Hepatocyte (in vitro differentiated cells): ENCODE measurements at regions not wholly inside any gene's neighbourhood (a gene's known extent, or its start where the extent isn't known, plus 50 kb on each side); places are given as distances from the start of the nearest gene placed in this dataset.

ENCODE experiments used
- EZH2 ChIP-seq: fragments of 200-600 bp; sonication (generic); IDR thresholded peaks from 2 replicates; pipeline ENCODE4 v1.6.1; 2016; ENCODE audit warnings: antibody characterized with exemption, mild to moderate bottlenecking, borderline replicate concordance
- EZH2phosphoT487 ChIP-seq: fragments of 200-600 bp; sonication (generic); IDR thresholded peaks from one replicate; pipeline ENCODE4 v1.6.1; 2018; ENCODE audit warnings: antibody characterized with exemption, mild to moderate bottlenecking, low read depth, moderate library complexity; ENCODE audit not compliant: unreplicated experiment, severe bottlenecking
- TF ChIP-seq, protein P1 (sequence below): fragments of 200-600 bp; sonication (generic); IDR thresholded peaks from 2 replicates; pipeline ENCODE4 v1.5.1; 2016; ENCODE audit warnings: antibody characterized with exemption, mild to moderate bottlenecking; ENCODE audit not compliant: poor library complexity

DNA sequence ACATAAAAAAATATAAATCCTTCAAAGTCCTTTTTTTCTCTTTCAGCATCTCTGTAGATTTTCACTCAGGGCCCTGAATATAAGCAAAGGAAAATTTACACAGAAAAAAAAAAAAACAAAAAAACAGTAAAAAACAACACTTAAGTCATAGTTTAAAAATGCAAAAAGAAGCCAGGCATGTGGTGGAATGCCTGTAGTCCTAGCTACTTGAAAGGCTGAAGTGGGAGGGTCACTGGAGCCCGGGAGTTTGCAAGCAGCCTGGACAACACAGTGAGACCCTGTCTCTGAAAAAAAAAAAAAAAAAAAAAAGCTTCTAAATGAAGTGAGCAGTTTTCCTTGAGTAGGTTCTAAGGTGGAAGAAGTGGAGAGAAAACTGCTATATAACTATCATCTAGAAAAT, 55.0 kb upstream of the BNC2 start:
- TF ChIP-seq, protein P1, sequence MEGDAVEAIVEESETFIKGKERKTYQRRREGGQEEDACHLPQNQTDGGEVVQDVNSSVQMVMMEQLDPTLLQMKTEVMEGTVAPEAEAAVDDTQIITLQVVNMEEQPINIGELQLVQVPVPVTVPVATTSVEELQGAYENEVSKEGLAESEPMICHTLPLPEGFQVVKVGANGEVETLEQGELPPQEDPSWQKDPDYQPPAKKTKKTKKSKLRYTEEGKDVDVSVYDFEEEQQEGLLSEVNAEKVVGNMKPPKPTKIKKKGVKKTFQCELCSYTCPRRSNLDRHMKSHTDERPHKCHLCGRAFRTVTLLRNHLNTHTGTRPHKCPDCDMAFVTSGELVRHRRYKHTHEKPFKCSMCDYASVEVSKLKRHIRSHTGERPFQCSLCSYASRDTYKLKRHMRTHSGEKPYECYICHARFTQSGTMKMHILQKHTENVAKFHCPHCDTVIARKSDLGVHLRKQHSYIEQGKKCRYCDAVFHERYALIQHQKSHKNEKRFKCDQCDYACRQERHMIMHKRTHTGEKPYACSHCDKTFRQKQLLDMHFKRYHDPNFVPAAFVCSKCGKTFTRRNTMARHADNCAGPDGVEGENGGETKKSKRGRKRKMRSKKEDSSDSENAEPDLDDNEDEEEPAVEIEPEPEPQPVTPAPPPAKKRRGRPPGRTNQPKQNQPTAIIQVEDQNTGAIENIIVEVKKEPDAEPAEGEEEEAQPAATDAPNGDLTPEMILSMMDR, result no peak
- TF ChIP-seq EZH2 (no peak), EZH2phosphoT487 (no peak)
